IMR-90 (cell line): ENCODE measurements at regions not wholly inside any gene's neighbourhood (a gene's known extent, or its start where the extent isn't known, plus 50 kb on each side); places are given as distances from the start of the nearest gene placed in this dataset.

ENCODE experiments used
- ATAC-seq: fragments of 200-7000 bp; cut with Tn5 transposase; 2 replicates; pipeline ENCODE4 v1.9.1; 2020; ENCODE audit warnings: low read depth, mild to moderate bottlenecking, moderate library complexity
- BruUV-seq: library from RNA; stranded (reverse); fragments of 400-500 nt; replicated peaks from 2 replicates; lab custom pipeline; 2021; lab: Mats Ljungman, UMichigan
- CTCF ChIA-PET: fragments of 300-600 bp; formaldehyde crosslinking; extraction: SDS; loops from one replicate; lab custom pipeline; 2021; ENCODE audit warnings: antibody characterized with exemption; lab: Yijun Ruan, JAX
- POLR2A ChIA-PET: fragments of 300-600 bp; sonication (Branson Sonifier 250); formaldehyde crosslinking; loops from one replicate; lab custom pipeline; 2022; ENCODE audit warnings: antibody characterized with exemption; ENCODE audit not compliant: unreplicated experiment; lab: Charles Lee
- DNase-seq: peaks from one replicate; pipeline ENCODE4 v3.0.0; 2013
- H2AFZ ChIP-seq: replicated peaks from 2 replicates; pipeline ENCODE3; 2013; ENCODE audit warnings: low read length, mild to moderate bottlenecking; ENCODE audit not compliant: poor library complexity
- H2AK5ac ChIP-seq: 2 replicates; pipeline ENCODE4 v1.6.1; 2013; ENCODE audit warnings: low read depth, low read length, inconsistent platforms
- H2AK9ac ChIP-seq: replicated peaks from 2 replicates; pipeline ENCODE3; 2013; ENCODE audit warnings: mild to moderate bottlenecking, low read depth, low read length, moderate library complexity; ENCODE audit not compliant: poor library complexity
- H2BK120ac ChIP-seq: 2 replicates; pipeline ENCODE4 v1.6.1; 2013; ENCODE audit warnings: low read depth, low read length, inconsistent platforms
- H2BK15ac ChIP-seq: 3 replicates; pipeline ENCODE4 v1.6.1; 2013; ENCODE audit warnings: low read depth, low read length, inconsistent platforms
- H2BK20ac ChIP-seq: 2 replicates; pipeline ENCODE4 v1.6.1; 2013; ENCODE audit warnings: low read depth, mild to moderate bottlenecking, inconsistent platforms, low read length, moderate library complexity
- H2BK5ac ChIP-seq: 2 replicates; pipeline ENCODE4 v1.6.1; 2013; ENCODE audit warnings: mild to moderate bottlenecking, low read depth, low read length, inconsistent platforms; ENCODE audit not compliant: poor library complexity, severe bottlenecking
- H3K14ac ChIP-seq: replicated peaks from 2 replicates; pipeline ENCODE4 v1.6.1; 2013; ENCODE audit warnings: low read depth, low read length, inconsistent platforms
- H3K18ac ChIP-seq: 2 replicates; pipeline ENCODE4 v1.6.1; 2013; ENCODE audit warnings: low read depth, low read length, control low read depth
- H3K23ac ChIP-seq: 2 replicates; pipeline ENCODE4 v1.6.1; 2013; ENCODE audit warnings: low read depth, low read length, inconsistent platforms
- H3K27ac ChIP-seq: 2 replicates; pipeline ENCODE4 v1.5.1; 2013; ENCODE audit warnings: mild to moderate bottlenecking, control low read depth, low read length; ENCODE audit not compliant: insufficient read depth
- H3K27me3 ChIP-seq: 2 replicates; pipeline ENCODE4 v1.6.1; 2013; ENCODE audit warnings: low read length; ENCODE audit not compliant: control insufficient read depth, insufficient read depth
- H3K36me3 ChIP-seq: 2 replicates; pipeline ENCODE4 v1.6.1; 2013; ENCODE audit warnings: low read length, mixed read lengths; ENCODE audit not compliant: control insufficient read depth, insufficient read depth
- H3K4ac ChIP-seq: 2 replicates; pipeline ENCODE4 v1.6.1; 2013; ENCODE audit warnings: low read depth, low read length, inconsistent platforms
- H3K4me1 ChIP-seq: 2 replicates; pipeline ENCODE4 v1.6.1; 2013; ENCODE audit warnings: low read length, mixed read lengths; ENCODE audit not compliant: control insufficient read depth, insufficient read depth
- H3K4me2 ChIP-seq: 2 replicates; pipeline ENCODE4 v1.6.1; 2013; ENCODE audit warnings: low read depth, mild to moderate bottlenecking, control low read depth, low read length, moderate library complexity
- H3K4me3 ChIP-seq: 2 replicates; pipeline ENCODE4 v1.5.1; 2013; ENCODE audit warnings: low read depth, mild to moderate bottlenecking, control low read depth, low read length, moderate library complexity; ENCODE audit not compliant: insufficient read depth
- H3K56ac ChIP-seq: 2 replicates; pipeline ENCODE4 v1.6.1; 2013; ENCODE audit warnings: low read length, inconsistent platforms; ENCODE audit not compliant: insufficient read depth; ENCODE audit errors: extremely low read depth
- H3K79me1 ChIP-seq, 2 experiments: 2 replicates each; pipeline ENCODE4 v1.6.1; 2013; ENCODE audit warnings: low read length in 2 of 2, inconsistent platforms in 1 of 2, low read depth in 1 of 2
- H3K9ac ChIP-seq: 2 replicates; pipeline ENCODE4 v1.6.1; 2013; ENCODE audit warnings: low read depth, low read length, control low read depth
- H3K9me1 ChIP-seq: 2 replicates; pipeline ENCODE4 v1.6.1; 2013; ENCODE audit warnings: low read length, inconsistent platforms; ENCODE audit not compliant: insufficient read depth
- H3K9me3 ChIP-seq: 2 replicates; pipeline ENCODE4 v1.6.1; 2013; ENCODE audit warnings: low read length; ENCODE audit not compliant: control insufficient read depth, insufficient read depth
- H4K20me1 ChIP-seq: 2 replicates; pipeline ENCODE4 v1.6.1; 2013; ENCODE audit warnings: low read length, inconsistent platforms; ENCODE audit not compliant: insufficient read depth
- H4K5ac ChIP-seq: 2 replicates; pipeline ENCODE4 v1.6.1; 2013; ENCODE audit warnings: mild to moderate bottlenecking, low read depth, low read length, control low read depth
- H4K8ac ChIP-seq, 2 experiments: 2 replicates each; pipeline ENCODE4 v1.6.1; 2013; ENCODE audit warnings: low read depth in 2 of 2, low read length in 2 of 2, control low read depth in 1 of 2, inconsistent platforms in 1 of 2
- H4K91ac ChIP-seq: 2 replicates; pipeline ENCODE4 v1.6.1; 2013; ENCODE audit warnings: low read depth, low read length, inconsistent platforms; ENCODE audit not compliant: insufficient read depth
- BHLHE40 ChIP-seq: fragments of 150-350 bp; IDR thresholded peaks from 2 replicates; pipeline ENCODE4 v1.6.1; 2016; ENCODE audit warnings: mild to moderate bottlenecking, low read depth, low read length
- CEBPB ChIP-seq: IDR thresholded peaks from 2 replicates; pipeline ENCODE4 v1.6.1; 2012; ENCODE audit warnings: low read depth, low read length, improper control_type of control experiment
- CHD1 ChIP-seq: IDR thresholded peaks from 2 replicates; pipeline ENCODE4 v1.6.1; 2012; ENCODE audit warnings: low read depth, low read length, improper control_type of control experiment
- FOS ChIP-seq: fragments of 150-350 bp; IDR thresholded peaks from 2 replicates; pipeline ENCODE4 v1.6.1; 2016; ENCODE audit warnings: low read depth, low read length
- MAFK ChIP-seq: IDR thresholded peaks from 2 replicates; pipeline ENCODE4 v1.6.1; 2012; ENCODE audit warnings: low read depth, low read length, improper control_type of control experiment
- MAZ ChIP-seq: IDR thresholded peaks from 2 replicates; pipeline ENCODE4 v1.6.1; 2012; ENCODE audit warnings: low read depth, mild to moderate bottlenecking, low read length, improper control_type of control experiment, moderate library complexity, borderline replicate concordance
- MXI1 ChIP-seq: IDR thresholded peaks from 2 replicates; pipeline ENCODE4 v1.6.1; 2012; ENCODE audit warnings: low read depth, mild to moderate bottlenecking, low read length, moderate library complexity, borderline replicate concordance
- NFE2L2 ChIP-seq: fragments of 150-350 bp; IDR thresholded peaks from 2 replicates; pipeline ENCODE4 v1.6.1; 2016; ENCODE audit warnings: low read depth, mild to moderate bottlenecking, low read length
- POLR2A ChIP-seq: IDR thresholded peaks from 2 replicates; pipeline ENCODE4 v1.6.1; 2012; ENCODE audit warnings: mild to moderate bottlenecking, low read depth, low read length
- RAD21 ChIP-seq: IDR thresholded peaks from 2 replicates; pipeline ENCODE4 v1.6.1; 2012; ENCODE audit warnings: low read length, improper control_type of control experiment
- RCOR1 ChIP-seq: IDR thresholded peaks from 2 replicates; pipeline ENCODE4 v1.6.1; 2012; ENCODE audit warnings: mild to moderate bottlenecking, low read length, improper control_type of control experiment; ENCODE audit not compliant: insufficient replicate concordance
- RFX5 ChIP-seq: IDR thresholded peaks from 2 replicates; pipeline ENCODE4 v1.8.0; 2012; ENCODE audit warnings: low read depth, mild to moderate bottlenecking, low read length, moderate library complexity
- SMC3 ChIP-seq: fragments of 150-350 bp; IDR thresholded peaks from 2 replicates; pipeline ENCODE4 v1.6.1; 2016; ENCODE audit warnings: low read depth, mild to moderate bottlenecking, antibody characterized with exemption, low read length, moderate library complexity
- WGBS, 2 experiments: methylation state at CpG; one replicate each; pipeline versions ENCODE4 v1.1.5 to v1.1.7; 2013; ENCODE audit warnings: missing lambda C conversion rate in 2 of 2; ENCODE audit not compliant: insufficient read length in 1 of 2; ENCODE audit errors: extremely low coverage in 2 of 2; 5-methylcytosine and 5-hydroxymethylcytosine counted together
- dilution Hi-C: fragments of 300-500 bp; cut with HindIII; formaldehyde crosslinking; loops from one replicate; pipeline ENCODE4 v1.14.3; 2018; ENCODE audit warnings: low sequenced_read_pairs; ENCODE audit not compliant: unreplicated experiment
- in situ Hi-C: fragments of 300-500 bp; cut with MboI; formaldehyde crosslinking; loops from 3 replicates; pipeline ENCODE4 v1.14.3; 2019; ENCODE audit warnings: low sequenced_read_pairs, inconsistent platforms, mixed read lengths
- intact Hi-C: fragments of 100-400 bp; cut with micrococcal nuclease; formaldehyde crosslinking; loops from 2 replicates; pipeline ENCODE4 v1.10.0; 2022
- TF ChIP-seq, protein P1 (sequence below): fragments of 150-350 bp; IDR thresholded peaks from 2 replicates; pipeline ENCODE4 v1.6.1; 2017; ENCODE audit warnings: mild to moderate bottlenecking, antibody characterized with exemption, low read length, low read depth
- TF ChIP-seq, protein P2 (sequence below): fragments of 150-350 bp; IDR thresholded peaks from 2 replicates; pipeline ENCODE4 v1.6.1; 2016; ENCODE audit warnings: low read depth, mild to moderate bottlenecking, low read length, moderate library complexity, borderline replicate concordance
- TF ChIP-seq, protein P3 (sequence below): conservative IDR thresholded peaks from 2 replicates; pipeline ENCODE4 v1.5.1; 2012; ENCODE audit warnings: mild to moderate bottlenecking, low read depth, low read length, improper control_type of control experiment

DNA sequence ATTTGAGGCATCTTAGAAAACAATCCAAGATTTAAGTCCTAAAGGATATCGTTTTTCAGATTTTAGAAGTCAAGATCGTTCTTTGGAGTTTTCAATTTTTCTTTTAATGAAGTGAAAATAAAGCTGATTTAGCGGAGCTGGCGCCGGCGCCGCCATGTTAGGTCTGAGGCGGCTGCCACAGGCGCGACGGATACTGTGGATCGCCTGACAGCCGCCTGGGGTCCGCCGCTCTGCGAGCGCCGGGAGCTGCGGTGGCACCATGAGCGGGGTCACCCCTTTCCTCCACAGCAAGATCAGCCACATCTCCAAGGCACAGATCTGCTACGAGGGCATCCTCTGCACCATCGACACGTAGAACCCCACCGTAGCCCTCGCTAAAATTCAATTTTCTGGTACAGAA lies 247.2 kb downstream of the GJA1 start:
- intact Hi-C loops = no loop called here
- dilution Hi-C loops = no loop called here

More for the DNA sequence above, 247.2 kb downstream of the GJA1 start:
- ATAC-seq (no peak), DNase-seq (no peak)
- Histone ChIP-seq H4K5ac (no peak overlapping the region), H3K4ac (no peak overlapping the region), H4K91ac (no peak overlapping the region), H3K9me3 (no peaks in the 10 kb centered on the region; the same call in 1 of the 2 replicates), H3K14ac (no peak overlapping the region), H2AK9ac (no peak overlapping the region), H2BK5ac (no peak overlapping the region), H3K27ac (no peak overlapping the region), H3K56ac (no peak overlapping the region), H2AK5ac (no peak overlapping the region), H3K27me3 (no peaks in the 10 kb centered on the region), H3K4me2 (no peak overlapping the region), H3K9ac (no peak overlapping the region), H2AFZ (no peak overlapping the region), H3K23ac (no peak overlapping the region), H3K4me1 (no peaks in the 10 kb centered on the region), H3K36me3 (no peaks in the 10 kb centered on the region), H2BK20ac (no peak overlapping the region), H2BK120ac (no peak overlapping the region), H3K18ac (no peak overlapping the region), H3K9me1 (no peaks in the 10 kb centered on the region), H2BK15ac (no peak overlapping the region), H4K20me1 (no peaks in the 10 kb centered on the region), H3K4me3 (no peak overlapping the region), H4K8ac (no peak overlapping the region), H3K79me1 (no peaks in the 10 kb centered on the region)
- in situ Hi-C loops = no loop called here
- POLR2A ChIA-PET = no interaction called here
- no TSS peak for BruUV-seq
- WGBS, 2 experiments = no CpG with 5 or more reads among the region's 25 CpGs
- TF ChIP-seq FOS = no peak
- no peak for TF ChIP-seq RFX5
- TF ChIP-seq, protein P1, sequence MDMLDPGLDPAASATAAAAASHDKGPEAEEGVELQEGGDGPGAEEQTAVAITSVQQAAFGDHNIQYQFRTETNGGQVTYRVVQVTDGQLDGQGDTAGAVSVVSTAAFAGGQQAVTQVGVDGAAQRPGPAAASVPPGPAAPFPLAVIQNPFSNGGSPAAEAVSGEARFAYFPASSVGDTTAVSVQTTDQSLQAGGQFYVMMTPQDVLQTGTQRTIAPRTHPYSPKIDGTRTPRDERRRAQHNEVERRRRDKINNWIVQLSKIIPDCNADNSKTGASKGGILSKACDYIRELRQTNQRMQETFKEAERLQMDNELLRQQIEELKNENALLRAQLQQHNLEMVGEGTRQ = no peak
- no peak for TF ChIP-seq MXI1
- TF ChIP-seq CEBPB = no peak
- no peak for TF ChIP-seq RCOR1
- TF ChIP-seq, protein P2, sequence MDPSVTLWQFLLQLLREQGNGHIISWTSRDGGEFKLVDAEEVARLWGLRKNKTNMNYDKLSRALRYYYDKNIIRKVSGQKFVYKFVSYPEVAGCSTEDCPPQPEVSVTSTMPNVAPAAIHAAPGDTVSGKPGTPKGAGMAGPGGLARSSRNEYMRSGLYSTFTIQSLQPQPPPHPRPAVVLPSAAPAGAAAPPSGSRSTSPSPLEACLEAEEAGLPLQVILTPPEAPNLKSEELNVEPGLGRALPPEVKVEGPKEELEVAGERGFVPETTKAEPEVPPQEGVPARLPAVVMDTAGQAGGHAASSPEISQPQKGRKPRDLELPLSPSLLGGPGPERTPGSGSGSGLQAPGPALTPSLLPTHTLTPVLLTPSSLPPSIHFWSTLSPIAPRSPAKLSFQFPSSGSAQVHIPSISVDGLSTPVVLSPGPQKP = no peak
- no peak for TF ChIP-seq POLR2A
- TF ChIP-seq, protein P3, sequence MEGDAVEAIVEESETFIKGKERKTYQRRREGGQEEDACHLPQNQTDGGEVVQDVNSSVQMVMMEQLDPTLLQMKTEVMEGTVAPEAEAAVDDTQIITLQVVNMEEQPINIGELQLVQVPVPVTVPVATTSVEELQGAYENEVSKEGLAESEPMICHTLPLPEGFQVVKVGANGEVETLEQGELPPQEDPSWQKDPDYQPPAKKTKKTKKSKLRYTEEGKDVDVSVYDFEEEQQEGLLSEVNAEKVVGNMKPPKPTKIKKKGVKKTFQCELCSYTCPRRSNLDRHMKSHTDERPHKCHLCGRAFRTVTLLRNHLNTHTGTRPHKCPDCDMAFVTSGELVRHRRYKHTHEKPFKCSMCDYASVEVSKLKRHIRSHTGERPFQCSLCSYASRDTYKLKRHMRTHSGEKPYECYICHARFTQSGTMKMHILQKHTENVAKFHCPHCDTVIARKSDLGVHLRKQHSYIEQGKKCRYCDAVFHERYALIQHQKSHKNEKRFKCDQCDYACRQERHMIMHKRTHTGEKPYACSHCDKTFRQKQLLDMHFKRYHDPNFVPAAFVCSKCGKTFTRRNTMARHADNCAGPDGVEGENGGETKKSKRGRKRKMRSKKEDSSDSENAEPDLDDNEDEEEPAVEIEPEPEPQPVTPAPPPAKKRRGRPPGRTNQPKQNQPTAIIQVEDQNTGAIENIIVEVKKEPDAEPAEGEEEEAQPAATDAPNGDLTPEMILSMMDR = no peak
- TF ChIP-seq SMC3 = no peak
- no peak for TF ChIP-seq NFE2L2
- TF ChIP-seq BHLHE40 = no peak
- TF ChIP-seq MAZ = no peak
- no peak for TF ChIP-seq RAD21
- TF ChIP-seq CHD1 = no peak
- TF ChIP-seq MAFK = no peak
- CTCF ChIA-PET = no interaction called here
